HepG2 (cell line): ENCODE measurements at regions not wholly inside any gene's neighbourhood (a gene's known extent, or its start where the extent isn't known, plus 50 kb on each side); places are given as distances from the start of the nearest gene placed in this dataset.

ENCODE experiments used
- ATAC-seq: fragments of 200-7000 bp; cut with Tn5 transposase; 3 replicates; pipeline ENCODE4 v1.9.1; 2020; ENCODE audit warnings: mild to moderate bottlenecking, moderate library complexity
- BruUV-seq: library from RNA; stranded (reverse); fragments of 400-500 nt; replicated peaks from 2 replicates; lab custom pipeline; 2021; lab: Mats Ljungman, UMichigan
- CTCF ChIA-PET: fragments of 300-600 bp; formaldehyde crosslinking; extraction: SDS; loops from one replicate; lab custom pipeline; 2021; ENCODE audit warnings: low total read pairs, inconsistent platforms, low intra/inter-chr PET ratio; lab: Yijun Ruan, JAX
- POLR2A ChIA-PET: fragments of 350-600 bp; sonication (Branson Sonifier 250); formaldehyde crosslinking; loops from one replicate; lab custom pipeline; 2020; ENCODE audit warnings: antibody characterized with exemption, inconsistent platforms; lab: Yijun Ruan, JAX
- DNase-seq: peaks from one replicate; pipeline ENCODE4 v3.0.0-alpha.2; 2015; ENCODE audit warnings: low spot score
- FAIRE-seq: peaks from 3 replicates; lab custom pipeline; 2011; peaks lifted over from hg19 to GRCh38; lab: Jason Lieb, UNC
- H2AFZ ChIP-seq: one replicate; pipeline ENCODE4 v1.6.1; 2011; ENCODE audit warnings: low read length, inconsistent platforms
- H3K27ac ChIP-seq: fragments of 300-600 bp; 3 replicates; pipeline ENCODE4 v1.8.0; 2011; ENCODE audit warnings: mixed run types, mild to moderate bottlenecking, mixed read lengths, low read length, inconsistent platforms; ENCODE audit not compliant: insufficient read depth; ENCODE audit errors: extremely low read length
- H3K27me3 ChIP-seq, 2 experiments: fragments of 200-600 bp in 1 of 2; 2 replicates in 1 of 2; 3 replicates in 1 of 2; pipeline versions ENCODE4 v1.6.0 to v1.8.0; 2011; ENCODE audit warnings: low read length in 2 of 2, mild to moderate bottlenecking in 2 of 2, moderate library complexity in 2 of 2, inconsistent platforms in 1 of 2; ENCODE audit not compliant: insufficient read depth in 2 of 2, control insufficient read depth in 1 of 2
- H3K36me3 ChIP-seq, 2 experiments: fragments of 200-600 bp in 1 of 2; replicated peaks in 1 of 2; 2 replicates in 1 of 2; 3 replicates in 1 of 2; pipeline versions ENCODE4 v1.5.1 to v1.8.0; 2011; ENCODE audit warnings: low read length in 2 of 2, inconsistent platforms in 1 of 2; ENCODE audit not compliant: insufficient read depth in 2 of 2, control insufficient read depth in 1 of 2
- H3K4me1 ChIP-seq: 2 replicates; pipeline ENCODE4 v1.5.1; 2012; ENCODE audit warnings: low read length, inconsistent platforms; ENCODE audit not compliant: insufficient read depth
- H3K4me2 ChIP-seq: 2 replicates; pipeline ENCODE4 v1.6.0; 2011; ENCODE audit warnings: low read depth, low read length, inconsistent platforms
- H3K4me3 ChIP-seq, 3 experiments: fragments of 200-600 bp in 1 of 3; sonication (generic), shearing (Covaris generic) in 1 of 3; replicated peaks in 1 of 3; 2 replicates each; pipeline ENCODE4 v1.5.1; 2011 to 2016; ENCODE audit warnings: low read length in 3 of 3, inconsistent platforms in 2 of 3, low read depth in 2 of 3, mild to moderate bottlenecking in 2 of 3, control low read depth in 1 of 3, mixed read lengths in 1 of 3; ENCODE audit not compliant: insufficient read depth in 1 of 3
- H3K79me2 ChIP-seq: one replicate; pipeline ENCODE4 v1.6.1; 2011; ENCODE audit warnings: low read length, inconsistent platforms; ENCODE audit not compliant: insufficient read depth
- H3K9ac ChIP-seq: 2 replicates; pipeline ENCODE4 v1.6.0; 2011; ENCODE audit warnings: mild to moderate bottlenecking, low read depth, low read length, inconsistent platforms; ENCODE audit not compliant: insufficient read depth
- H3K9me3 ChIP-seq: 2 replicates; pipeline ENCODE4 v1.5.1; 2012; ENCODE audit warnings: mild to moderate bottlenecking, low read length
- H4K20me1 ChIP-seq: 2 replicates; pipeline ENCODE4 v1.6.0; 2011; ENCODE audit warnings: inconsistent platforms, mild to moderate bottlenecking, low read length, moderate library complexity; ENCODE audit not compliant: insufficient read depth
- BHLHE40 ChIP-seq: IDR thresholded peaks from 2 replicates; pipeline ENCODE4 v1.6.1; 2011; ENCODE audit warnings: low read length, improper control_type of control experiment
- FOXC1 ChIP-seq: sonication (generic); formaldehyde crosslinking; IDR thresholded peaks from 2 replicates; pipeline ENCODE4 v1.8.0; 2022; ENCODE audit warnings: mild to moderate bottlenecking, missing genetic modification reagents, borderline replicate concordance
- IRF2 ChIP-seq: IDR thresholded peaks from 2 replicates; pipeline ENCODE4 v1.6.1; 2018; ENCODE audit warnings: missing genetic modification reagents, missing compliant biosample characterization
- JUND ChIP-seq: sonication (generic); formaldehyde crosslinking; IDR thresholded peaks from 2 replicates; pipeline ENCODE4 v1.8.0; 2022; ENCODE audit warnings: mild to moderate bottlenecking, missing genetic modification reagents
- TBX3 ChIP-seq: fragments of 450-650 bp; IDR thresholded peaks from 2 replicates; pipeline ENCODE4 v1.6.1; 2017; ENCODE audit warnings: antibody characterized with exemption, mild to moderate bottlenecking, inconsistent platforms, borderline replicate concordance
- TP53 ChIP-seq: sonication (generic); formaldehyde crosslinking; conservative IDR thresholded peaks from 2 replicates; pipeline ENCODE4 v1.4.0; 2020; ENCODE audit warnings: missing genetic modification reagents
- ZNF383 ChIP-seq: sonication (generic); formaldehyde crosslinking; IDR thresholded peaks from 2 replicates; pipeline ENCODE4 v1.4.0; 2020; ENCODE audit warnings: missing genetic modification reagents, mild to moderate bottlenecking, borderline replicate concordance
- WGBS: methylation state at CpG from one replicate; pipeline ENCODE4 v1.1.6; 2017; ENCODE audit warnings: low lambda C conversion rate; 5-methylcytosine and 5-hydroxymethylcytosine counted together
- in situ Hi-C: cut with HindIII; loops from 2 replicates; pipeline ENCODE4 v1.10.0; 2017; ENCODE audit warnings: low pct_unique_long_range_greater_than_20kb; ENCODE audit not compliant: extremely low pct_ligation_motif_present
- intact Hi-C: fragments of 100-400 bp; cut with micrococcal nuclease; formaldehyde crosslinking; loops from one replicate; pipeline ENCODE4 v1.10.0; 2022; ENCODE audit not compliant: unreplicated experiment
- TF ChIP-seq, protein P1 (sequence below): sonication (generic); formaldehyde crosslinking; IDR thresholded peaks from 2 replicates; pipeline ENCODE4 v1.4.0; 2020; ENCODE audit warnings: low read depth, missing genetic modification reagents

DNA sequence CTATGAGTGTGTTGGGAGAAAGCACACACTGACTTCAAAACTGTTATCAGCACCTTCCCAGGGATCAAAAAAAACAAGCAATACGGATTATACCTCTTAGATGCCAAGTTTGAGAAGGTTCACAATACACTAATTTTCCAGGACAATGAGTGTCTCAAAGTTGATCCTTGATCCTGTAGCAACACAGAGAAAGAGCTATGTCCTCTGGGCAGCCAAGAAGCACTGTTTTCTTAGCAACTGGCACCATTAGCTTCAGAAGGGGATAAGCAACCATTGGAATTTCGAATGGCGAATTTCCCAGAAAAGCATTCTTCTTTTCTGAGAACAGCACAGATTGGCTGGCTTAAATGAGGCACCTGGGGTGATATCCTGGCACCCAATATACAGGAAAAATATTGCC, 270.3 kb upstream of the RORA start:
- no peaks in the 10 kb centered on the region; a peak in 1 of 5 replicates for H3K27me3 ChIP-seq
- H3K27ac ChIP-seq, result no peak overlapping the region
- H3K4me3 ChIP-seq, result no peak overlapping the region
- ChIA-PET POLR2A (no interaction called here), CTCF (no interaction called here)
- H3K4me2 ChIP-seq, result no peak overlapping the region
- H3K9ac ChIP-seq, result no peak overlapping the region
- no peak overlapping the region for H2AFZ ChIP-seq
- no TSS peak for BruUV-seq
- no peaks in the 10 kb centered on the region for H3K9me3 ChIP-seq
- H4K20me1 ChIP-seq, result no peaks in the 10 kb centered on the region
- no peak for FAIRE-seq
- TF ChIP-seq TBX3, result no peak
- TF ChIP-seq IRF2, result no peak
- TF ChIP-seq TP53 (CRISPR knock-in tag), result no peak
- TF ChIP-seq BHLHE40, result no peak
- no peak for TF ChIP-seq JUND (CRISPR knock-in tag)
- TF ChIP-seq ZNF383 (CRISPR knock-in tag), result no peak
- TF ChIP-seq FOXC1, result no peak
- TF ChIP-seq, protein P1, sequence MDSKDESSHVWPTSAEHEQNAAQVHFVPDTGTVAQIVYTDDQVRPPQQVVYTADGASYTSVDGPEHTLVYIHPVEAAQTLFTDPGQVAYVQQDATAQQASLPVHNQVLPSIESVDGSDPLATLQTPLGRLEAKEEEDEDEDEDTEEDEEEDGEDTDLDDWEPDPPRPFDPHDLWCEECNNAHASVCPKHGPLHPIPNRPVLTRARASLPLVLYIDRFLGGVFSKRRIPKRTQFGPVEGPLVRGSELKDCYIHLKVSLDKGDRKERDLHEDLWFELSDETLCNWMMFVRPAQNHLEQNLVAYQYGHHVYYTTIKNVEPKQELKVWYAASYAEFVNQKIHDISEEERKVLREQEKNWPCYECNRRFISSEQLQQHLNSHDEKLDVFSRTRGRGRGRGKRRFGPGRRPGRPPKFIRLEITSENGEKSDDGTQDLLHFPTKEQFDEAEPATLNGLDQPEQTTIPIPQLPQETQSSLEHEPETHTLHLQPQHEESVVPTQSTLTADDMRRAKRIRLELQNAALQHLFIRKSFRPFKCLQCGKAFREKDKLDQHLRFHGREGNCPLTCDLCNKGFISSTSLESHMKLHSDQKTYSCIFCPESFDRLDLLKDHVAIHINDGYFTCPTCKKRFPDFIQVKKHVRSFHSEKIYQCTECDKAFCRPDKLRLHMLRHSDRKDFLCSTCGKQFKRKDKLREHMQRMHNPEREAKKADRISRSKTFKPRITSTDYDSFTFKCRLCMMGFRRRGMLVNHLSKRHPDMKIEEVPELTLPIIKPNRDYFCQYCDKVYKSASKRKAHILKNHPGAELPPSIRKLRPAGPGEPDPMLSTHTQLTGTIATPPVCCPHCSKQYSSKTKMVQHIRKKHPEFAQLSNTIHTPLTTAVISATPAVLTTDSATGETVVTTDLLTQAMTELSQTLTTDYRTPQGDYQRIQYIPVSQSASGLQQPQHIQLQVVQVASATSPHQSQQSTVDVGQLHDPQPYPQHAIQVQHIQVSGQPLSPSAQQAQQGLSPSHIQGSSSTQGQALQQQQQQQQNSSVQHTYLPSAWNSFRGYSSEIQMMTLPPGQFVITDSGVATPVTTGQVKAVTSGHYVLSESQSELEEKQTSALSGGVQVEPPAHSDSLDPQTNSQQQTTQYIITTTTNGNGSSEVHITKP (CRISPR knock-in tag), result no peak
- WGBS, result 0% methylated on average over 3 of the region's 3 CpGs
- intact Hi-C loops, result no loop called here
- in situ Hi-C loops, result no loop called here
- H3K4me1 ChIP-seq, result peaks cover 7% of the 10 kb centered on the region; the same call in 1 of the 2 replicates
- ATAC-seq, result no peak
- DNase-seq, result no peak
- H3K79me2 ChIP-seq, result no peaks in the 10 kb centered on the region
- H3K36me3 ChIP-seq, result no peaks in the 10 kb centered on the region
